H1 (cell line): ENCODE measurements at regions not wholly inside any gene's neighbourhood (a gene's known extent, or its start where the extent isn't known, plus 50 kb on each side); places are given as distances from the start of the nearest gene placed in this dataset.

Experiments used
- CTCF ChIA-PET: fragments of 300-600 bp; sonication (Branson Sonifier 250); formaldehyde crosslinking; loops from one replicate; lab custom pipeline; 2021; ENCODE audit not compliant: partially characterized antibody; lab: Charles Lee
- POLR2A ChIA-PET: fragments of 300-600 bp; sonication (Branson Sonifier 250); formaldehyde crosslinking; loops from one replicate; lab custom pipeline; 2021; ENCODE audit warnings: inconsistent platforms; ENCODE audit not compliant: partially characterized antibody; lab: Charles Lee
- DNase-seq, 2 experiments: peaks; one replicate each; pipeline versions ENCODE4 v3.0.0 to v3.0.0-alpha.2; 2010 to 2022; ENCODE audit warnings: low spot score in 2 of 2, low read depth in 1 of 2, mixed read lengths in 1 of 2
- FAIRE-seq: peaks from 2 replicates; lab custom pipeline; 2011; peaks lifted over from hg19 to GRCh38; lab: Jason Lieb, UNC
- H2AFZ ChIP-seq: 2 replicates; pipeline ENCODE4 v1.8.1; 2012; ENCODE audit warnings: low read length, inconsistent platforms
- H2AK5ac ChIP-seq: 2 replicates; pipeline ENCODE4 v1.6.1; 2013; ENCODE audit warnings: low read depth, low read length
- H2BK120ac ChIP-seq: replicated peaks from 2 replicates; pipeline ENCODE3; 2013; ENCODE audit warnings: low read depth, low read length, inconsistent platforms
- H2BK12ac ChIP-seq: 2 replicates; pipeline ENCODE4 v1.6.1; 2013; ENCODE audit warnings: low read depth, low read length
- H2BK15ac ChIP-seq: 2 replicates; pipeline ENCODE4 v1.6.1; 2013; ENCODE audit warnings: low read length
- H2BK20ac ChIP-seq: 2 replicates; pipeline ENCODE4 v1.6.1; 2013; ENCODE audit warnings: low read length
- H2BK5ac ChIP-seq: 2 replicates; pipeline ENCODE4 v1.6.1; 2013; ENCODE audit warnings: low read depth, low read length
- H3K14ac ChIP-seq: 2 replicates; pipeline ENCODE4 v1.6.1; 2013; ENCODE audit warnings: inconsistent platforms; ENCODE audit not compliant: insufficient read length
- H3K18ac ChIP-seq: 2 replicates; pipeline ENCODE4 v1.6.1; 2013; ENCODE audit warnings: low read length; ENCODE audit errors: extremely low read depth
- H3K23ac ChIP-seq: 2 replicates; pipeline ENCODE4 v1.6.1; 2013; ENCODE audit warnings: inconsistent platforms; ENCODE audit not compliant: insufficient read length
- H3K23me2 ChIP-seq: 2 replicates; pipeline ENCODE4 v1.6.1; 2013; ENCODE audit warnings: low read depth, low read length
- H3K27ac ChIP-seq: 2 replicates; pipeline ENCODE4 v1.6.1; 2011; ENCODE audit warnings: low read depth, low read length, inconsistent platforms
- H3K27me3 ChIP-seq, 4 experiments: replicated peaks in 1 of 4; 1 replicate in 1 of 4; 2 replicates in 3 of 4; pipeline versions ENCODE4 v1.6.1 to v1.8.1; 2011 to 2013; ENCODE audit warnings: low read length in 3 of 4, mild to moderate bottlenecking in 3 of 4, inconsistent platforms in 2 of 4, mixed read lengths in 2 of 4, moderate library complexity in 1 of 4; ENCODE audit not compliant: control insufficient read depth in 3 of 4, insufficient read depth in 3 of 4; ENCODE audit errors: extremely low read depth in 1 of 4
- H3K36me3 ChIP-seq, 4 experiments: 2 replicates each; pipeline versions ENCODE4 v1.6.1 to v1.8.1; 2011 to 2013; ENCODE audit warnings: mild to moderate bottlenecking in 4 of 4, low read length in 3 of 4, moderate library complexity in 2 of 4, control low read depth in 1 of 4, inconsistent platforms in 1 of 4; ENCODE audit not compliant: insufficient read depth in 4 of 4, control insufficient read depth in 2 of 4
- H3K4ac ChIP-seq: replicated peaks from 2 replicates; pipeline ENCODE3; 2013; ENCODE audit warnings: low read length, low read depth, mixed read lengths, inconsistent platforms; ENCODE audit not compliant: insufficient read length
- H3K4me1 ChIP-seq, 4 experiments: replicated peaks in 1 of 4; 1 replicate in 1 of 4; 2 replicates in 3 of 4; pipeline versions ENCODE4 v1.6.1 to v1.8.1; 2011 to 2013; ENCODE audit warnings: low read length in 3 of 4, inconsistent platforms in 2 of 4, mixed read lengths in 1 of 4; ENCODE audit not compliant: insufficient read depth in 4 of 4, control insufficient read depth in 3 of 4
- H3K4me2 ChIP-seq, 2 experiments: 2 replicates each; pipeline versions ENCODE4 v1.6.1 to v1.8.1; 2011 to 2013; ENCODE audit warnings: low read depth in 2 of 2, low read length in 2 of 2, control low read depth in 1 of 2, inconsistent platforms in 1 of 2, mild to moderate bottlenecking in 1 of 2; ENCODE audit not compliant: insufficient read depth in 1 of 2
- H3K4me3 ChIP-seq, 4 experiments: fragments of 200-600, 300-600 bp in 1 of 4; sonication (generic), shearing (Covaris generic), sonication (Bioruptor Twin) in 1 of 4; 2 replicates each; pipeline versions ENCODE4 v1.5.1 to v1.8.1; 2011 to 2016; ENCODE audit warnings: low read length in 4 of 4, low read depth in 3 of 4, control low read depth in 2 of 4, inconsistent platforms in 2 of 4, mild to moderate bottlenecking in 2 of 4, mixed read lengths in 1 of 4, moderate library complexity in 1 of 4; ENCODE audit not compliant: insufficient read depth in 2 of 4; ENCODE audit errors: extremely low read depth in 1 of 4
- H3K56ac ChIP-seq: replicated peaks from 2 replicates; pipeline ENCODE3; 2013; ENCODE audit warnings: low read depth, mild to moderate bottlenecking, mixed read lengths, low read length, inconsistent platforms; ENCODE audit not compliant: insufficient read length
- H3K79me1 ChIP-seq: 2 replicates; pipeline ENCODE4 v1.6.1; 2013; ENCODE audit warnings: low read depth, low read length, control low read depth
- H3K79me2 ChIP-seq, 2 experiments: 2 replicates each; pipeline versions ENCODE4 v1.6.1 to v1.8.1; 2012 to 2013; ENCODE audit warnings: low read length in 2 of 2, mild to moderate bottlenecking in 2 of 2, inconsistent platforms in 1 of 2; ENCODE audit not compliant: insufficient read depth in 2 of 2, control insufficient read depth in 1 of 2
- H3K9ac ChIP-seq, 4 experiments: replicated peaks in 1 of 4; 1 replicate in 1 of 4; 2 replicates in 3 of 4; pipeline versions ENCODE4 v1.6.1 to v1.8.1; 2011 to 2013; ENCODE audit warnings: low read depth in 3 of 4, low read length in 3 of 4, control low read depth in 2 of 4, mild to moderate bottlenecking in 2 of 4, moderate library complexity in 2 of 4, inconsistent platforms in 1 of 4; ENCODE audit errors: extremely low read depth in 1 of 4
- H3K9me3 ChIP-seq, 2 experiments: 2 replicates each; pipeline versions ENCODE4 v1.6.1 to v1.8.1; 2012 to 2013; ENCODE audit warnings: mild to moderate bottlenecking in 2 of 2, moderate library complexity in 2 of 2, control low read depth in 1 of 2, inconsistent platforms in 1 of 2, low read depth in 1 of 2, low read length in 1 of 2, mixed read lengths in 1 of 2; ENCODE audit not compliant: insufficient read depth in 2 of 2
- H4K20me1 ChIP-seq, 2 experiments: replicated peaks in 1 of 2; 2 replicates each; pipeline versions ENCODE3 to v1.8.1; 2011 to 2013; ENCODE audit warnings: inconsistent platforms in 2 of 2, low read length in 2 of 2, mild to moderate bottlenecking in 1 of 2; ENCODE audit not compliant: insufficient read depth in 2 of 2, control insufficient read depth in 1 of 2
- H4K5ac ChIP-seq: 2 replicates; pipeline ENCODE4 v1.6.1; 2013; ENCODE audit warnings: low read length, low read depth, mixed read lengths, inconsistent platforms; ENCODE audit not compliant: insufficient read length
- H4K8ac ChIP-seq: 2 replicates; pipeline ENCODE4 v1.8.0; 2013; ENCODE audit warnings: mild to moderate bottlenecking, moderate library complexity, low read length, inconsistent platforms; ENCODE audit not compliant: insufficient read depth; ENCODE audit errors: extremely low read depth
- H4K91ac ChIP-seq: replicated peaks from 2 replicates; pipeline ENCODE3; 2013; ENCODE audit warnings: low read length, mixed read lengths, inconsistent platforms; ENCODE audit not compliant: insufficient read length
- ATF3 ChIP-seq: IDR thresholded peaks from 2 replicates; pipeline ENCODE4 v1.6.1; 2011; ENCODE audit warnings: low read depth, mild to moderate bottlenecking, low read length; ENCODE audit not compliant: insufficient read depth
- E2F6 ChIP-seq: IDR thresholded peaks from 2 replicates; pipeline ENCODE4 v1.6.1; 2012; ENCODE audit warnings: inconsistent platforms
- EGR1 ChIP-seq: IDR thresholded peaks from 2 replicates; pipeline ENCODE4 v1.6.1; 2011; ENCODE audit warnings: low read depth, low read length, borderline replicate concordance
- GTF2F1 ChIP-seq: IDR thresholded peaks from 2 replicates; pipeline ENCODE4 v1.6.1; 2012; ENCODE audit warnings: low read depth, low read length, improper control_type of control experiment, borderline replicate concordance
- KDM4A ChIP-seq: IDR thresholded peaks from one replicate; pipeline ENCODE4 v1.7.1; 2012; ENCODE audit warnings: low read depth, mild to moderate bottlenecking, moderate library complexity, low read length, inconsistent platforms; ENCODE audit not compliant: severe bottlenecking
- MAFK ChIP-seq: IDR thresholded peaks from 2 replicates; pipeline ENCODE4 v1.6.1; 2012; ENCODE audit warnings: low read depth, mild to moderate bottlenecking, improper control_type of control experiment, low read length
- POLR2A ChIP-seq, 2 experiments: IDR thresholded peaks; 1 replicate in 1 of 2; 2 replicates in 1 of 2; pipeline ENCODE4 v1.6.1; 2011; ENCODE audit warnings: low read depth in 2 of 2, low read length in 2 of 2, mild to moderate bottlenecking in 2 of 2; ENCODE audit errors: control extremely low read depth in 1 of 2
- RXRA ChIP-seq: IDR thresholded peaks from 2 replicates; pipeline ENCODE4 v1.6.1; 2011; ENCODE audit warnings: low read depth, mild to moderate bottlenecking, low read length, moderate library complexity; ENCODE audit not compliant: insufficient read depth
- WGBS, 2 experiments: shearing (Covaris generic) in 1 of 2; methylation state at CpG; one replicate each; pipeline versions ENCODE4 v1.1.6 to v1.1.7; 2013 to 2015; ENCODE audit warnings: low lambda C conversion rate in 2 of 2, mixed read lengths in 2 of 2, inconsistent platforms in 1 of 2, low coverage in 1 of 2, missing lambda C conversion rate in 1 of 2; ENCODE audit not compliant: insufficient replicate concordance in 2 of 2, insufficient coverage in 1 of 2, insufficient read length in 1 of 2; ENCODE audit errors: extremely low coverage in 1 of 2, missing lambda C conversion rate in 1 of 2; 5-methylcytosine and 5-hydroxymethylcytosine counted together

- POLR2A ChIA-PET = no interaction called here
- no peak overlapping the region for H2AFZ ChIP-seq
- TF ChIP-seq MAFK = no peak
- TF ChIP-seq KDM4A = no peak
- no peak for TF ChIP-seq ATF3
- no peak for TF ChIP-seq EGR1
- TF ChIP-seq GTF2F1 = no peak
- TF ChIP-seq E2F6 = no peak
- TF ChIP-seq RXRA = no peak
- TF ChIP-seq POLR2A (IDR thresholded peaks at IDR 0.05; ENCODE audit: control extremely low read depth in 1 of 2, low read depth in 2 of 2, low read length in 2 of 2) = no peak
- H4K8ac ChIP-seq = no peak overlapping the region
- no peaks in the 10 kb centered on the region for H3K27me3 ChIP-seq
- no peaks in the 10 kb centered on the region for H3K23me2 ChIP-seq
- no peaks in the 10 kb centered on the region for H3K4me1 ChIP-seq
- H2BK15ac ChIP-seq = no peak overlapping the region
- no peak overlapping the region for H3K4ac ChIP-seq
- no peak overlapping the region for H2BK12ac ChIP-seq
- no peak overlapping the region for H3K14ac ChIP-seq
- no peak overlapping the region for H2BK120ac ChIP-seq
- no peak overlapping the region for H3K56ac ChIP-seq
- H3K4me3 ChIP-seq = no peak overlapping the region
- H2BK20ac ChIP-seq = no peak overlapping the region
- no peak overlapping the region for H3K18ac ChIP-seq
- WGBS, 2 experiments = 90% methylated on average over 3 of the region's 3 CpGs; no CpG with 5 or more reads in 1 of the 2 experiments
- H4K20me1 ChIP-seq = no peaks in the 10 kb centered on the region
- no peak overlapping the region for H4K5ac ChIP-seq
- no peak overlapping the region for H2AK5ac ChIP-seq
- H3K9ac ChIP-seq = peak overlapping the region in 1 of 4 experiments; percentile 8; a peak in 1 of 7 replicates
- DNase-seq (no peak), FAIRE-seq (no peak)
- no peak overlapping the region for H3K27ac ChIP-seq
- no peaks in the 10 kb centered on the region for H3K79me2 ChIP-seq
- no peak overlapping the region for H3K23ac ChIP-seq
- no peak overlapping the region for H4K91ac ChIP-seq
- H3K9me3 ChIP-seq = no peaks in the 10 kb centered on the region
- no peak overlapping the region for H3K4me2 ChIP-seq
- H3K36me3 ChIP-seq = no peaks in the 10 kb centered on the region
- CTCF ChIA-PET = no interaction called here
- no peaks in the 10 kb centered on the region for H3K79me1 ChIP-seq
- no peak overlapping the region for H2BK5ac ChIP-seq
These were observed 588.9 kb upstream of the NETO1 start for GRCh38 chr18:73456643-73457042.
